HuH-7.5 (cell line): ENCODE measurements at regions not wholly inside any gene's neighbourhood (a gene's known extent, or its start where the extent isn't known, plus 50 kb on each side); places are given as distances from the start of the nearest gene placed in this dataset.

Experiments used
- DNase-seq: peaks from one replicate; pipeline ENCODE4 v3.0.0; 2011; ENCODE audit warnings: low spot score

DNA sequence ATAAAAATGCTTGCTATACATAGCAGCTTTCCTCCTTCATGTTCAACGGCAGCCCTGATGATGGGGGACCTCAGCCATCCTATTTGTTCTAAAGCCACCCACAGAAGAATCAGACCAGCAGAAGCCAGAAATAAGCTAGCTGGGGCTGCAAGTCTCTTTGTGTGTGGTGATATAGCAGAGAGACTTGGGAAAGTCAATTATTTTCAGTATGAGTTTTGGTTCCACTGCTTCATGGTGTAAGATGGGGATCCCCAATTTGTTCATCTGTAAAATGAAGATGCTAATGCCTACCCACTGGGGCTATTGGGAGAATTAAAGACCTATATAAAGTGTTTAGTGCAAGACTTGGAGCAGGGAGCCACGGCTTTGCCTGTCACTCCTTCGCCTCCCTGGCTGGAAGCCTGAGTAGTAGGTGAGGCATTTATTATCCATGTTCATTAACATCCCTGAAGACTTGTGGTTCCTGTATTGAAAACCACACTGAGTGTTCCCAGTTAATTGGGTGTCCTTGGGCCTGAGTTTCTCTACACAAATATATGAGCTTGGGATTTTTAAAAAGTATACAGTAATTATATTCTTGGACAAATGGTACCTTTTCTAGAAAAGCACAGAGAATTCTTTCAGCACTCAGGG is 210.1 kb upstream of the SLC24A2 start:
- no peak for DNase-seq

DNA sequence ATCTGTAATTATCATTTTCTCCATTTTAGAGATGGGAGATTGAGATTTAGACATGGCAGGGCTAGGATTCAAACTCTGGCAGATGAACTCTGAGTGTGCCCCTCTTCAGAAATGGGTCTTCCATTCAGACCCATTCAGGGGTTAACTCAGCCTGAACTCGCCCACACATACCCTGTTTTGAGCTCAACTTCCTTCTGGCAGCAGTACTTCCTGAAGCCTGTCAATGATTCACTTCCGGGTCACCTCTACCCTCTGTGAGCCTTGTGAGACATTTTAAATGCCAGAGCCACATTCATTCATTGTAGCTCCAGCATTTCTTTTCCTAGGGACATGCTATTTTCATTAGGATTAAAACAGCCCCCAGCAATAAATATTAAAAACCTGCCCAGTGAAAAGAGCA is 209.3 kb upstream of the SLC24A2 start:
- DNase-seq, result no peak

DNA sequence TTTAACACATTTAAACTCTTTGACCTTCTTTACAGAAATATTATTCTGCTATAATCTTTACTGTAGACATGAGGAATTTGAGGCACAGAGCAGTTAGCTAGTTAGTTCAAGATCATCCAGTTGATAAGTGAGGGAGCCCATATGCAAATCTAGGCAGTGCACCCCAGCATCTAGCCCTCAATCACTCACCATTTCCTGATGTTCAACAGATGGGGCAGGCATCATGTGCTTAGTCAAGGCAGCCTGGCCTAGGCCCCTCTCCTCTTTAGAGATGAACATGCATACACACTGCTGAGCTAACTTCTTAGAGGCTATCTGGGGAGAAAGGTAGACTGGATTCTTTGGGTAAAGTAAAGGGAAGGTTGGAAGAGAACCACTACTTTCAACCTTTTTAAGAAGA is 206.8 kb upstream of the SLC24A2 start:
- no peak for DNase-seq

DNA sequence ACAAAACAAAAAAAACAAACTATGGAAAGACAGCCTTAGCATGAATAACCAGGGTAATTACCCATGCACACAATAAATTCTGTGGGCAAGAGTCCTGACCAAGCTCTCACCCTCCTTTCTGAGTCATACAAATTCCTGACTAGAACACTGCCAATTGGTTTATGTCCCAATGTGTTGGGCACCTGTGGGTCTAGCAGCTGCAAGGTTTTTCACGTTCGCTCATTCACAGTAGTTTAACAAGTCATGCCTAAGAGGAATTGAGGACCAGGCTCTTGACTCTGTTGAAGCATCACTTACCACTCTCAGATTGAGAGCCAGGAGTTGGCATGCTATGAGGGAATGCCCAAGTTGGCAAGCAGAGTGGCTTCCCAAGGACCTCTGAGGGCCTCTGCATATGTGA is 205.5 kb upstream of the SLC24A2 start:
- DNase-seq, result no peak

DNA sequence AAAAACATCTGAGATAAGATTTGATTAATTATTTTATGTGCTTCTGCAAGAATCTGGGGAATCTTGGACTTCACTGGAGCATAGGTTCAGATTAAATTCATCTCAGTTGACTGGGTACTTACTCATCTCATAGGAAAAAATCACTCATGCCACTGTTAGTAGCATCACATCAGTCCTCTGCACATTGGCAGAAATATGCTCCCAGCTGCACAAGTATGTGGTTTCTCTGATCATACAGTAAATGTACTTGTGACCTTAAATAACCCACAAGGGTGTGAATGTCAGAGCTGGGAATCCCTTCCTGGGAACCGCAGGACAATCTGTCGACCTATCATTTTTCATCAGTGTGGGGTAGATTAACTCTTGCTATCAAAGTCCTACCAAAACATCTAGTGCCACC is 203.7 kb upstream of the SLC24A2 start:
- no peak for DNase-seq

DNA sequence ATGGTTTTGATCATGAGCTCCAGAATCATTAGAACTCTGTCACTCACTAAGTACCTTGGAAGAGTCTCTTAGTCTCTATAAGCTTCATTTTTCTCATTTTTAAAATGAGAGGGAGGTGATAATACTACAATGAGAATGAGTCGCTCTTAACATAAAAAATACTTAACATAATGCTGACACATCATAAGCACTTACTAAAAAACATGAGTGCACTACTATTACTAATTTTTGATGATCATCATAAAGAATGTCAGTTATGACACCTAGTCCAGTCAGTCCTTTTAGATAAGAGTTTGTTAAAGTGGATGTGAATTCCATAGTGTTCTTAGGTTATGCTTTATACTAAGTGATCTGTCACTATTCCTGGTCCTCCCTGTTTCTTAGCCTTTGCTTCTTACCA is 200.4 kb upstream of the SLC24A2 start:
- no peak for DNase-seq

DNA sequence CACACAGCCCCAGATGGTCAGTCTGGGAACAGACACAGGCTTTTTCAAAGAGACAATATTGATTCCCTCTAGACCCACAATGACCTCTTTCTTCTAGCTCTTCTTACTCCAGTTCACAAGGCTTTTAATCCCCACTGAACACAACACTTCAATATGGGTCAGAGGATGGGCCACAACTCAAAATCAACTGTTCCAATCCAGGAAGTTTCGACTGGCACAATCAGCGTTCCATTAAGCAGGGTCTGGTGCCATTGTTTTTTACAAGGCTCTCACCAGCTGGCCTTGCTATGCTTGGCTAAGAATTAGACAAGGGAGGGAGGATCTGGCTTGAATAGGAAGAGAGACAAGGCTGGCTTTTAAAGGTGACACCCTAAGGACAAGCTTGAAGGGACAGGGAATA is 199.4 kb upstream of the SLC24A2 start:
- DNase-seq, result no peak

DNA sequence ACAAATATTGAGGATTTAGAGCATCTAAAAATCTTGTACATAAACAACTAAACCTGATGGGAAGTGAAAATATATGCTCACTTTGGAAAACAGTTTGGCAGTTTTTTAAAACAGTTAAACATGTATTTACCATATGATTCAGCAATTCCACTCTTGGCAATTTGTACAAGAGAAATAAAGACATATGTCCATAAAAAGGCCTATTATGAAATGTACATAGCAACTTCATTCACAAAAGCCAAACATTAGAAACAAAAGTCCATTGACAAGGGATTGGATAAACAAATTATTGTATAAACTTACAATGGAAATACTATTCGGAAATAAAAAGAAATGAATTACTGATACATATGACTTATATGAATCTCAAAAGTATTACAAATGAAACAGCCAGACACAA is 196.2 kb upstream of the SLC24A2 start:
- DNase-seq, result no peak

DNA sequence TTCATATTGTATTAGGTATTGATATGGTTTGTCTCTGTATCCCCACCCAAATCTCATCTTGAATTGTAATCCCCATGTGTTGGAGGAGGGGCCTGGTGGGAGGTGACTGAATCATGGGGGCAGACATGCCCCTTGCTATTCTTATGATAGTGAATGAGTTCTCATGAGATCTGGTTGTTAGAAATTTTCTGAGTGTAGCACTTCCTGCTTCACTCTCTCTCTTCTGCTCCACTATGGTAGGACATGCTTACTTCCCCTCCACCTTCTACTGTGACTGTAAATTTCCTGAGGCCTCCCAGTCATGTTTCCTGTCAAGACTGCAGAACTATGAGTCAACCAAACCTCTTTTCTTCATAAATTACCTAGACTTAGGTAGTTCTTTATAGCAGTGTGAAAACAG is 187.4 kb upstream of the SLC24A2 start:
- no peak for DNase-seq

DNA sequence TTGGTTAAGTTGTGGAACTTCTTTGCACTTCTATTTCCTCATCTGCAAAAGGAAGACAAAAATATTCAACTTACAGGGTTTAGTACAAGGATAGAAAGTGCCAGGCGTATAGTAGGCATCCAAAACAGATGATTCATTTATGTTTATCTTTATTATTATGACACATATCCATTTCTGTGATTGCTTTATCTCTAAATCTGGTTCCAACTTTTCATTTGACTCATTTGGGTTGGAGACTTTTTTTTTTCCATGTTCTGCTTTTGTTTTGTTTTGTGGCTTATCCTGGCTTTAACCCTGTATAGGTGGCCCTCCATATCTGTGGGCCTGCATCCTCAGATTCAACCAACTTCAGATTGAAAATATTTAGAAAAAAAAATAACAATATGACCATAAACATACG is 186.7 kb upstream of the SLC24A2 start:
- DNase-seq, result no peak

DNA sequence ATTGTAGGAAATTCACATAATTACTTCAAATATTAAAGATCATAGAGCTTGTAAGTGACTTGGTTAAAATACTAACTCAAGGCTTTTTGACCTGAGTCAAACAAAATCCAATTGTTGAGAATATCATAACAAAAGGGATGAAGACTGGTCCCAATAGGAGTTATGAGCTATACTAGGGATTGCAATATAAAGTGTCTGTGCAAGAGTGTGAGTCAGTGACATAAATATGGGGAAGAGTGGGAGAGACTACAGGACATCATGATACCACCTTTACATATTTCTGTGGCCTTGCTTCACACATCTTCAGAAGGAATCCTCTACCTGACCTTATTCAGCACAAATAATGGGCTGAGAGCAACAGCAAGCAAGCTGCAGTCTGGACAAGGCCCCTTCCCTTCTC is 180.9 kb upstream of the SLC24A2 start:
- no peak for DNase-seq

DNA sequence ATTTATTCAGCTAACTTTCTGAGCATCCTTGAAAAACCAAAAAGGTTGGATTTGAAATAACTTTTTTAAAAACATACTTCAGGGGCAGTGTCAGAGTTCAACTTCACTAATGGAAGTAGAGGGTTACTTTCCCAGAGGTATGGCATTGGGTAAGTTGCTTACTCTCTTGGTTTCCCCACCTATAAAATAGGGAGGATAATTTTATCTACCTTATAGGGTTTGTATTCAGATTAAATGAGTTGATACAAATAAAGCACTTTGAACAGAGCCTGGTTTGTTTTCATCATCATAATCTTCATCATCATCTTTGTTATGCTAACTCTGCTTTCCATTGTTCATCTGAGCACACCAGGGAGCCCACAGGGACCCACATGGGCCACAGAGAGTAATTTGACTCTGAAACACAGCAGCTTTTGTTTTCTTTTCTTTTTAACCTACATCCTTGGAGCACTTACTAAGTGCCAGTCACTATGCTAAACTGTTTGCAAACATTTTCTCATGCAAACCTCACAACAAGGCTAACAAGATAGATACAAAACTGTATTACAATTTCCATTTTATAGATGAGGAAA is 179.1 kb upstream of the SLC24A2 start:
- no peak for DNase-seq

DNA sequence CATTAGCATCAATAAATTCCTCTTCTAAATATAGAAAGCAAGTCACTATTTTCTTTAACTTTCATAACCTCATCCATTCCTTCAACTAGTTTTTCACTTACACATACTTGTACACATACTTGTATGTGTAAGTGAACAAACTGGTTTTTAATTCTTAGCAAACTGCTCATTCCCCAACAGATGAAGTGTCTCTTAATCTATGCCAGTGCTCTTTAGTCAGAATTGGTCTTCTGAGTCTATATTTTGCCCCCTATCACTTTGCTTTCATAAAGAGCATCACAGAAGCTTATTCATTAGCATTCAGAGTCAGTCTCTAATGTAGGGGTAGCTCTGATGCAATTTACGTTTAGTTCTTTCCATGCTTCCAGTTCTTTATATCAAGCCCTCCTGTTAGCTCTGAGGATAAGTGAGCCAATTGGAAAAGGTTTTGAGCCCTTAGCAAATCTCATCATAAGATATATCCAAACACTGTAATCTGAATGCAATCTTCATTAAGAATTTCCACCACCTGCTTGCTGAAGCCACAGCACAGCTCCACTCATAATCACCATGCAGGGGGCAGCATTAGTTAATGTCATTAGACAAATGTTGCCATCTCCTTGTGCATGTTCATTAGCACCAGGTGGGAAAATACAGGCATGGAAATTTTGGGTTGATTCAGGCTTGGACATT is 178.5 kb upstream of the SLC24A2 start:
- DNase-seq, result no peak

DNA sequence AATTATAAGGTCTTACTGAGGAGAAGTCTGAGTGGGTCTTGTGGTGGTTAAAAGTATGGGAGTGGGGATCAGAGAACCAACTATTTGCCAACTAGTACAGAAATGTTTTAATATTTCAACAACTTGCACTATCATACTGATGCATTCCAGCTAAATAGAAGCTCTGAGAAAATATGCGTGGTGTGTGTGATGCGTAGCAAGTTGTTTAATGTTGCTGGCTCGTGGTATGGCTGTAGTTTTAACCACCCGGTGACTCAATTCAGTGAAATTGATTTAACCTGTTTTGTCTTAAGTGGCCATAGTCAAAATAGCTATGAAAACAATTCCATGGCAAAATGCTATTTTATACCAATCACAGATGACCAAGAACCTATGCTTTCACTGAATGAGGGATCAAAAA is 176.5 kb upstream of the SLC24A2 start:
- no peak for DNase-seq

DNA sequence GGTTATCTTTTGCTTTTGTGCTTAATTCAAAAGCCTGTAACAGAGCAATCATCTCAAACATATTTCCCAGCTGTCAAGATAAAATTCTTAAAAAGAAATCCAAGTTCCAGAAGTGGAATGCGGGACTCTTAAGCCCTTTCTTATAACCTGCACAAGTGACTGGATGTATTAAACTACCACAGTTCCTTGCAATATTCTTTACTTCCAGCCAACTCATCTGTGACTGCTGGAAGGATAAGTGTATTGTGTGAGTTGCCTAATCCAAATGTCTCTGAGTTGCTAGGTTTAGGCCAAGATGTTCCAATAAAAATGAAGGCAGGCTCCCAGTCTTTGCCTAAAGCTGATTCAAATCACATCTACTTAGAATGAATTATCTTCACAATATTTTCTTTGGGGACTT is 159.2 kb upstream of the SLC24A2 start:
- no peak for DNase-seq

DNA sequence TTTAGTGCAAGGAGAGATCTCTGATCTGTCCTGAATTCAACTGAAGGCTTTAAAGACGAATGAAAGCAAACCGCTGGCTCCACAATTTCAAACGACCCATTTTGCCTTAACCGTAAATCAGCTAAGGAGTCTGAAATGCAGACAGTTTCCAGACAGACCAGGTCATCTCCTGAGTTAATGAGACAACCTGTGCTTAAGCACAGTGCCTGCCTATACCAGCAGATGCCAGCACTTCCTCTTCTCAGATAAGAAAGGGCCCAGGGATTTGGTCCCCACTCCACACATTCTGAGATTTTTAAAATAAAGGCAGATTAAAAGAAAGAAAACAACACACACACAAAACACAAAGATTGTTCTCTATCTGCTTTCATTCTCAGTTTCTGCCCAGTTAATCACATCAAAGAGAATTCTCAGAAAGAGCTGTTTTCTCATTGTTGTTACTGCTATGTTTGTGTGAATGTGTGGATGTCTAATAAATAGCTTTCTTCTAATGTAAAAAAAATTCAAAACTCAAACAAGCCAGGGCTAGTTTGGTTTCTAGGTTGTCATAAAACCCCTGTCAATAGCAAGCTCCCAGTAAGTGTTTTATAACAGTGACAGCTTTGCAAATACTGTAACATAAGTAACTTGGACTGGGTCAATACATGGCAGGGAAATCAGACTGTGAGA is 157.7 kb upstream of the SLC24A2 start:
- no peak for DNase-seq

DNA sequence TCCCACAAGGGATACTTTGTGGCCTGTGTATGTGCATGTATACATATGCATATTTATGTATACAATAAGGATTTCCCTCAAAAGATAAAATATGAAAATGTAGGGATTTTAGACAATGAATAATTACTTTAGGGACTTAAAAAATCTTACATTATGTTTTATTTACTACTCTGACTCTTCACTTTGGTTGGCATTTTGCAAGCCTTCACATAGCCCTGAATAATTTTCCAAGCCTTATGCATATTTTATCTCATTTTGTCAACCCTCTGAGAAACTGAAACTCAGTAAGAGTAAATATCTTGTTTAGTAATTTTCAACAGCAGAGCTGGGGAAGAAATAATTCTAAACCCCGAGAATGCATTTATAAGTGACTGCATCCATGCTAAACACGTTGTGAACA is 153.0 kb upstream of the SLC24A2 start:
- no peak for DNase-seq

DNA sequence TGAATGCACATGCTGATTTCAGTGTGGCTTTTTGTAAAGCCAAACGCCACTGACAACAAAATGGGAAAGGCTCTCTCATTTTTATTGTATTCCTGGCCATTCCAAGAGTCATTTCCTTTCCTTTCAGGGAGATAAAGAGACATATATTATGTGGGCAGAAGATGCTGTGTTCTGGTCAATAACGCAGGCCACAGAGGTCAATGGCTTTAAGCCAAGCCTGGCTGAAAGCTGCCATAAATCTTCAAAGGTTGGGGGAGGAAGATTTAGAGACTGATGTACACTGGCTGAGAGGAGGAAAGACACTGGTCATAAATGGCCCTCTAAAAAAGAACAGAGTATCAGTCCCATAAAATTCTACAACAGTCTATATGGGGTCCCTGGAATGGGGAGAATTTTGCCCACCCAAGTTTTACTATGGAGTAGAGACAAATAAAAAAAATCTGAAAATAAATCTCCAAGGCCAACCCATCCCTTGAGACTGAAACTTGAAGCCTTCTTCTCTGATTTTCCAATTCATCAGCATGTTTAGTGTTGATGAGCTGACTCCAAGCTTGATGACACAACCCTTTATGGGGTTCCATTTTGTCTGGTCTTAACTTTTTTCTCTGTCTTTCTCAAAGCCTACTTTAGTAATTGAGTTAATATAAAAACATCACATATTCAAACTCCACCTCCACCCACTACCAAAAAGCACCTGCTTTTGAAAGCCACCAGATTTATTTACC is 152.1 kb upstream of the SLC24A2 start:
- no peak for DNase-seq

DNA sequence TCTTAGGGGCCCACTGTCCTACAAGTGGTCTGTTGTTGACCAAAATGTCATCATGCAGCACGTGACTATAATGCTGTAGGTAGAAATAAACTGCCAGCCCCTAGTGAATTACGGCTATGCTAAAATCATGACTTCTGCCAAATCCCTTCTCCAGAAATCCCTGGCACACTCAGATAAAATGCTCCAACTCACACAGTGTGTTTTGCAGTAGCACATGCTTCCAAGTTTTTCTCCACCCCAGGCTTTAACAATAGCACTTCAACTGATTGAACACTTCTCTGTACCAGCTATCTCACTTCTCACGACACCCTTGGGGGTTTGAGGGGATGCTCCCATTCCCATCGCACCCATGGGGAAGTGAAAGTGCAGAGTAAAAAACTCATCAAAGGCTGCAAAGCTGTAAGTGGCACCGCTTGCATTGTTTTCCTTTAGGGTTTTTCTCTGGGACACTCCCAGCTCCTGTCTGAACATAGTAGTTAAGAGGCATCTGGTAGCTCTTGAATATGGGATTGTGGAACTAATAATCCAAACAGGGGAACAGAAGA is 151.0 kb upstream of the SLC24A2 start:
- DNase-seq, result no peak

DNA sequence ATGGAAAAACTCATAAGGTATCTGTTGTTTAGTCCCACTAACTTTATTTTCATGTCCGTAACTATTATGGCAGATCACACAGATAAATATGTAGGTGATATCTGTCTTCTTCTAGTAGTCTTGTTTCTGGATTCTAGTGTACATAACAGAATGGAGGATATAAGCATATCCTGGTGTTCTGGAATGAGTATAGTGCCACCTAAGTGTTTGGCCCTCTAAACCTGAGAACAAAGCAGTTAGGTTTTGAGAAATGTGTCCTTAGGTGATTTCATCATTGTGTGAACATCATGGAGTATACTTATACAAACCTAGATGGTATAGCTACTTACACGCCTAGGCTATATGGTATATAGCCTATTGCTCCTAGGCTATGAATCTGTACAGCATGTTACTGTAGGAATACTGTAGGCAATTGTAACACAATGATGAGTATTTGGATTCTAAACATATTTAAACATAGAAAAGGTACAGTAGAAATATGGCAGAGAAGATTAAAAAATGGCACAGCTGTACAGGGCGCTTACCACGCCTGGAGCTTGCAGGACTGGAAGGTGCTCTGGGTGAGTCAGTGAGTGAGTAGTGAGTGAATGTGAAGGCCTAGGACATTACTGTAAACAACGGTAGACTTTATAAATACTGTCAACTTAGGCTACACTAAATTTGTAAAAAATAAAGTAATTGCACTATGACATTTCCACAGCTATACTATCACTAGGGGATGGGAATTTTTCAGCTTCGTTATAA is 150.3 kb upstream of the SLC24A2 start:
- no peak for DNase-seq

DNA sequence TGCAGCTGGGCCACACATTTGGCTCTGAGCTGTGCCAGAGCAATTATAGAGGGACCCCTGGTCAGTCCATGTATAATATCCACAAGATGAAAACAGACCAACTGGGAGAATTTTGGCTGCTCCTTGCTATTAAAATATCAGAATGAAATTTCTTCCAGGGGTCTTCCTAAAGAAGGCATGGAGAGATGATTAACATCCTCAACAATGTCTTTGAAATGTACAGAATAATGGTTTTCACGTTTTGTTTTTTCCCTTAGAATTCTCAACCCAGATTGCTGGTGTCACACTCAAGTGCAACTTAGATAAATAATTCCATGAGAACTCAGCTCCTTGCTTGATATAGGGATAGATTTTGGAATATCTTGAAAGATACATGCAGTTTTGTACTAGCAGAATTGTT is 148.3 kb upstream of the SLC24A2 start:
- DNase-seq, result no peak

DNA sequence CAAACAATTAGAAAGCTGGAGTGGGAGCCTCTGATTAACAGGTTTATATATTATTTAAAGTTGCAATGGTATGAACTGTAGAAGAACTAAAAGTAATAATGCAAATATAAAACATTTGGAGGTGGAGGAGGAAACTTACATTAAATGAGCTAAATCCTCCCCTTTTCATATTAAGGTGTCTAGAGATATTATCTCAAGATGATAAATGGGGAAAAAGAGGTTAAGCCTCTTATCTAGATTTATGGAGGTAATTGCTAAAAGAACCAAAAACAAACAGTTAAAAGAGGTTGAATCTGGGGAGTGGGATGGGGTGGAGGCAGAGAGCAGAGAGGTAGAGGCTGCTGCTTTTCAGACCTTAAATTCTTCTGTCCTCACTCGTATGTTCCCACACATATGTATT is 147.8 kb upstream of the SLC24A2 start:
- no peak for DNase-seq
